Body of pancreas (tissue), 4 donors: ENCODE measurements at regions not wholly inside any gene's neighbourhood (a gene's known extent, or its start where the extent isn't known, plus 50 kb on each side); places are given as distances from the start of the nearest gene placed in this dataset. TPM values are rescaled to one million over a fixed set of nuclear protein-coding genes. Genes with fewer than 3 reads are reported as not detected.

Experiments
- ATAC-seq: fragments of 150-250 bp; one replicate; pipeline ENCODE4 v1.9.1; 2016
- DNase-seq, 4 donors: peaks; one replicate each; pipeline ENCODE4 v3.0.0-alpha.2; 2019
- H3K27ac ChIP-seq, 4 donors: fragments of 200-600 bp; sonication (generic); 1 replicate in 3 of 4; 2 replicates in 1 of 4; pipeline versions ENCODE4 v1.5.1 to v1.6.1; 2016 to 2019; ENCODE audit warnings: mild to moderate bottlenecking in 1 of 4, mixed read lengths in 1 of 4, moderate library complexity in 1 of 4
- H3K27me3 ChIP-seq, 2 donors: fragments of 200-600 bp; sonication (generic); one replicate each; pipeline ENCODE4 v1.6.0; 2016; ENCODE audit warnings: mild to moderate bottlenecking in 1 of 2
- H3K36me3 ChIP-seq, 2 donors: fragments of 200-600 bp; sonication (generic); replicated peaks in 1 of 2; 2 replicates each; pipeline ENCODE4 v1.5.1; 2016; ENCODE audit warnings: low read depth in 2 of 2; ENCODE audit not compliant: insufficient read depth in 1 of 2
- H3K4me1 ChIP-seq: fragments of 200-600 bp; sonication (generic); one replicate; pipeline ENCODE4 v1.6.0; 2016
- H3K4me3 ChIP-seq, 2 donors: fragments of 200-600 bp; sonication (generic); 1 replicate in 1 of 2; 2 replicates in 1 of 2; pipeline ENCODE4 v1.5.1; 2016 to 2019
- H3K9me3 ChIP-seq, 3 donors: fragments of 200-600 bp; sonication (generic); 1 replicate in 2 of 3; 2 replicates in 1 of 3; pipeline ENCODE4 v1.5.1; 2016
- CTCF ChIP-seq, 7 experiments: fragments of 450-650 bp in 4 of 7; fragments of 200-600 bp in 3 of 7; sonication (generic) in 3 of 7; IDR thresholded peaks; one replicate each; pipeline ENCODE4 v1.5.1; 2016 to 2019; ENCODE audit warnings: antibody characterized with exemption in 7 of 7
- POLR2A ChIP-seq, 3 donors: fragments of 450-650 bp; IDR thresholded peaks; one replicate each; pipeline ENCODE4 v1.6.1; 2016; ENCODE audit warnings: antibody characterized with exemption in 3 of 3, mild to moderate bottlenecking in 2 of 3
- WGBS, 2 donors: methylation state at CpG; one replicate each; pipeline ENCODE4 v1.1.5; 2017; 5-methylcytosine and 5-hydroxymethylcytosine counted together
- intact Hi-C: fragments of 100-400 bp; cut with DNase I; formaldehyde crosslinking; loops from one replicate; pipeline ENCODE4 v1.15.1; 2023
- small RNA-seq: library from RNA; depleted of rRNA; stranded (forward); fragments of <200 nt; gene quantifications from one replicate; pipeline ENCODE3, GENCODE V24; 2016

GRCh38 chr12:56839489-56839848 lies 76.3 kb downstream of the HSD17B6 start:
- no peak overlapping the region for H3K4me3 ChIP-seq
- no peak overlapping the region for H3K27ac ChIP-seq
- no peaks in the 10 kb centered on the region for H3K36me3 ChIP-seq
- intact Hi-C loops, result no loop called here
- no peak for DNase-seq
- no peaks in the 10 kb centered on the region for H3K4me1 ChIP-seq
- no peaks in the 10 kb centered on the region for H3K27me3 ChIP-seq
- no peaks in the 10 kb centered on the region for H3K9me3 ChIP-seq
- no peak for ATAC-seq
- TF ChIP-seq CTCF (IDR thresholded peaks at IDR 0.05) (no peak), POLR2A (IDR thresholded peaks at IDR 0.05) (no peak)

- no peak for DNase-seq
- H3K27me3 ChIP-seq, result no peaks in the 10 kb centered on the region
These were observed 75.7 kb downstream of the HSD17B6 start for GRCh38 chr12:56838621-56839488.

More at GRCh38 chr12:56838621-56839488, 75.7 kb downstream of the HSD17B6 start:
- H3K27ac ChIP-seq, result no peak overlapping the region
- WGBS, 2 donors, result 55 to 58% methylated on average over 7 of the region's 7 CpGs
- no peak for ATAC-seq
- no peak overlapping the region for H3K4me3 ChIP-seq
- H3K36me3 ChIP-seq, result no peaks in the 10 kb centered on the region
- no peaks in the 10 kb centered on the region for H3K9me3 ChIP-seq
- intact Hi-C loops, result no loop called here
- no peak for TF ChIP-seq POLR2A (IDR thresholded peaks at IDR 0.05)
- no peak for TF ChIP-seq CTCF (IDR thresholded peaks at IDR 0.05)
- H3K4me1 ChIP-seq, result no peaks in the 10 kb centered on the region

Small RNAs in the stretch of these regions (small RNA-seq; reads per million reads assigned to genes)
- not detected for gene AC121758.2
- not detected for gene RF00554
